ENCODE measurements at regions not wholly inside any gene's neighbourhood (a gene's known extent, or its start where the extent isn't known, plus 50 kb on each side); places are given as distances from the start of the nearest gene placed in this dataset.

DNA sequence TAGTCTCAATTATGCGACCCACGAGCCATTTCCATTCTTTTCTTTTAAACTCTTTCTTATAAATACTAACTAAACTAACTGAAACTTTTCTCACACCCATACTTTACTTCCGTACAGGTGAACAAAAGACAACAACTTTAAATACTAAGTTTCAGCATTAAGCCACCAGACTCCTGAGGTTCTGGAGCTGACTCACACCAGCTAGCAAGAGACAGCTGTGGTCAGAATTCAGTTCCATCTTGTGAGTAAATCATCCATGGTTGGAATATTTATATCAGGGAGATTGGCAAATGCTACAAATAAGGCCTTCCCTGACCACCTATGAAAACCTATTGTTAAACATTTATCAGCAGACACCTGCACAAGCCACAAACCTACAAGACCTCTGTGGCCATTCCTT is 897.0 kb downstream of the EFNB2 start:
- TF ChIP-seq POLR2A (IDR thresholded peaks at IDR 0.05; ENCODE audit: low read depth), result no peak
- TF ChIP-seq, protein P1, sequence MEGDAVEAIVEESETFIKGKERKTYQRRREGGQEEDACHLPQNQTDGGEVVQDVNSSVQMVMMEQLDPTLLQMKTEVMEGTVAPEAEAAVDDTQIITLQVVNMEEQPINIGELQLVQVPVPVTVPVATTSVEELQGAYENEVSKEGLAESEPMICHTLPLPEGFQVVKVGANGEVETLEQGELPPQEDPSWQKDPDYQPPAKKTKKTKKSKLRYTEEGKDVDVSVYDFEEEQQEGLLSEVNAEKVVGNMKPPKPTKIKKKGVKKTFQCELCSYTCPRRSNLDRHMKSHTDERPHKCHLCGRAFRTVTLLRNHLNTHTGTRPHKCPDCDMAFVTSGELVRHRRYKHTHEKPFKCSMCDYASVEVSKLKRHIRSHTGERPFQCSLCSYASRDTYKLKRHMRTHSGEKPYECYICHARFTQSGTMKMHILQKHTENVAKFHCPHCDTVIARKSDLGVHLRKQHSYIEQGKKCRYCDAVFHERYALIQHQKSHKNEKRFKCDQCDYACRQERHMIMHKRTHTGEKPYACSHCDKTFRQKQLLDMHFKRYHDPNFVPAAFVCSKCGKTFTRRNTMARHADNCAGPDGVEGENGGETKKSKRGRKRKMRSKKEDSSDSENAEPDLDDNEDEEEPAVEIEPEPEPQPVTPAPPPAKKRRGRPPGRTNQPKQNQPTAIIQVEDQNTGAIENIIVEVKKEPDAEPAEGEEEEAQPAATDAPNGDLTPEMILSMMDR (IDR thresholded peaks at IDR 0.05), result no peak

All from esophagus muscularis mucosa (tissue), 3 donors.